HG02852 (cell line): ENCODE measurements at regions not wholly inside any gene's neighbourhood (a gene's known extent, or its start where the extent isn't known, plus 50 kb on each side); places are given as distances from the start of the nearest gene placed in this dataset.
"Not testable (repeated sequence)": the region's sequence is repeated elsewhere in the genome, so short reads cannot be mapped to it uniquely, and the experiment has no call there.

Experiments
- ATAC-seq: cut with Tn5 transposase; IDR thresholded peaks from one replicate; pipeline ENCODE4 v1.9.1; 2021; ENCODE audit warnings: mild to moderate bottlenecking, moderate library complexity; ENCODE audit not compliant: unreplicated experiment

DNA sequence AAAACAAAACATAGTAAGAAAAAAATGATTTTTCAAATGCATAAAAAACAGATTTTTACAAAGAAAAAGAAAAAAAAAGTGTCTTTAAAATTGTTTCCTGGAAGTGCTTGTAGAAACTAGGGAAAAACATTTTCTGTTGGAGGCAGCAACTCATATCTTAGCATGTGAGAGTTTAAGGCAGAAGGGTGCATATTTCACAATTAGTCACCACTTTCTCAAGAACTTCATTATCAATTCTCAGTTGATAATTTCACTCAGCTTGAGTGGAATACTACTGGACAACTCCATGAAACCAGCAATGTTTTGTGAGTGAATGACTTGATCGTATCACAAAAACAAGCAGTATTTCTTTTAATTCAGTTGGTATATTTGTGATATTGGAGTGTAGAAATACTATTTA lies 508.3 kb upstream of the DAB2 start:
- no peak for ATAC-seq

DNA sequence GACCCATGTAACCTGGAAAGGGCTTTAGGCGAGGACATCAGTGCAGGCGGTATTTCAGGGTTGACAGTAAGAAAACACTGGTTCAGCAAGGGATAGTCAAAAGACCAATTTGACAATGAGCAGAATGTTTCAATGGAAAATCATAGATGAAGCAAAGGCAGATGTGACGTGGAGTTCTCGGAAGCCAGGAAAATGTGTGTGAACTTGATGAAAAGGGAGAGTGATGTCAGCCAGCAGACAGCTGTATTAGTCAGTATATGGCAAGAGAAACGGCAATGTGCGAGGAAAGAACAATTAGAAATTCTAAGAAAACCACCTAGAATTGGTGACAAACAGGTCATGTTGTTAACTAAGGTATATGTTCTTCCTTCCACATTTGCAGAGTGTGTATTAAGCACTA lies 503.9 kb upstream of the DAB2 start:
- no peak for ATAC-seq

DNA sequence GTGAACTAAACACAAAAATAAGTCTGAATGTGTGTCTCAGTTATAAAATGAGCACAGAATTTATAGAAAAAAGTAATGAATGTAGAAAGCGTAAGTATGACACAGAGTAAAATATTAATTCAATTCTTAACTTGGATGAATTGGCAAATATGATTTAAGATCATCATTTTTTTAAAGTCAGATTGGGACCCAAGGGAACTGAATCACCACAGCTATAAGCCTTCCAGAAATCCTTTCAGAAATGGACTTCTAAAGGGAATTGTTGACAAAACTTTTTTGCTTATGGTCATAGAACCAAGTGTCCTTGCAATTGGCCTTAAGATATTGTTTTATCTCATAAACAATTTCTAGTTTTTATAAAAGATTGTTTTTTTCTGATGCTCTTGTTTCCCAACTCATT lies 495.1 kb upstream of the DAB2 start:
- no peak for ATAC-seq

DNA sequence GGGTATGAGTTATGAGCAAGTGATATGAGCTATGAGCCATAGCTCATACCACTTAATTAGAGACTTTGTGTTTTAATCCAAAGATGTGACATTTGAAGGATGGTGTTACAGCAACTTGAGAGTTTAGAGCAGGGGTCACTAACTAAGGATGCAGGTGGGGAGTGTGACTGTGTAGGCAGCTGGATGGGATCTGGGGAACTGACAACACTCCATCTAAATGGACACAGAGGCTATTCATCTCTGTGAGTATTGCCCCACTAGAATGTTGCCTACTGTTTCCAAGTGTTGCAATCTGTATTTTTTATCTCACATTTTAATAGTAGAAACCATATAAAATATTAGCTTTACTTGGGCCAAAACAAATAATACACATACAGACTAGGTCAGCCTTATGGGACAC lies 488.1 kb upstream of the DAB2 start:
- ATAC-seq: no peak

DNA sequence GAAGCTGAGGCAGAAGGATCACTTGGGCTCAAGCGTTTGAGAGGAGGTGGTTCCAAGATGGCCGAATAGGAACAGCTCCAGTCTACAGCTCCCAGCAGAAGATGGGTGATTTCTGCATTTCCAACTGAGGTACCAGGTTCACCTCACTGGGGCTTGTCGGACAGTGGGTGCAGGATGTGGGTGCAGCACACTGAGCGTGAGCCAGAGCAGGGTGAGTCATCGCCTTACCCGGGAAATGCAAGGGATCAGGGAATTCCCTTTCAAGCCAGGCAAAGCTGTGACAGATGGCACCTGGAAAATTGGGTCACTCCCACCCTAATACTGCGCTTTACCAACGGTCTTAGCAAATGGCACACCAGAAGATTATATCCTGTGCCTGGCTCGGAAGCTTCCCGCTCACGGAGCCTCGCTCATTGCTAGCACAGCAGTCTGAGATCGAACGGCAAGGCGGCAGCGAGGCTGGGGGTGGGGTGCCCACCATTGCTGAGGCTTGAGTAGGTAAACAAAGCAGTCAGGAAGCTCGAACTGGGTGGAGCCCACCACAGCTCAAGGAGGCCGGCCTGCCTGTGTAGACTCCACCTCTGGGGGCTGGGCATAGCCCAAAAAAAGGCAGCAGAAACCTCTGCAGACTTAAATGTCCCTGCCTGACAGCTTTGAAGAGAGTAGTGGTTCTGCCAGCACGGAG lies 482.6 kb upstream of the DAB2 start:
- ATAC-seq: not testable (repeated sequence)

DNA sequence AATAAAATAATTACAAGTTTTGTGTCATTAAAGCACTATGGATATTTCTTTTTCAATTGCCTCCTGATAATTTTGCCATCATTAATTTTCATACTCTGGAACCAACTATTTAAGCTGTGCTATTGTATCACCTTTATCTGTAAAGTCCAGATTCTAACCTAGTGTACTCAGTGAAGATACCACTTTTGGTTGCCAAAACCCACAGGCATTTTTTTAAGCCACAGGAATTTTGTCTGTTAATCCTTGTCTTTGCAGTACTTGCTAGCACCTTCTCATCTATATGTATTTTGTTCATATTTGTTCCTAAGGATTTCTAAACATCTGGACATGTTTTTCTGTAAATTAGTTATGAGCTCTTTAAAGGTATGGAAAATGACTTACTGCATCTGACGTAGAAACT lies 481.4 kb upstream of the DAB2 start:
- no peak for ATAC-seq

DNA sequence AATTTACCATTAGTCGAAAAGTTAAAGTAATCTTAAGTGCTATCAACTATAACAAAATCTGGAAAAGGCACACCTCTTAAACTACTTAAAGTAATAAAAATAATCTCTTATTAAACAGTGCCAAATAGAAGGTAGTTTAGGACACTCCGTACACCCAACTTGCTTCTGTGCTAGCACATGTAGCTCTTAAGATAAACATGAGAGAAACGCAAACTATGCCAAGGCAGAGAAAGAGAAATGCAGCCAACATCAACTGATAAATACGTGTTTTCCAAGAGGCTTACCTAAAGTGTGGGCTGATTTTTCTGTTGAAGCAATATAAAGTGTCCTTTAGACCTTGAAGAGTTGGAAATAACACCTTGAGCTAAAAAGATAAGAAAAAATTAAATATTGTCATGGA lies 480.6 kb upstream of the DAB2 start:
- ATAC-seq: no peak

DNA sequence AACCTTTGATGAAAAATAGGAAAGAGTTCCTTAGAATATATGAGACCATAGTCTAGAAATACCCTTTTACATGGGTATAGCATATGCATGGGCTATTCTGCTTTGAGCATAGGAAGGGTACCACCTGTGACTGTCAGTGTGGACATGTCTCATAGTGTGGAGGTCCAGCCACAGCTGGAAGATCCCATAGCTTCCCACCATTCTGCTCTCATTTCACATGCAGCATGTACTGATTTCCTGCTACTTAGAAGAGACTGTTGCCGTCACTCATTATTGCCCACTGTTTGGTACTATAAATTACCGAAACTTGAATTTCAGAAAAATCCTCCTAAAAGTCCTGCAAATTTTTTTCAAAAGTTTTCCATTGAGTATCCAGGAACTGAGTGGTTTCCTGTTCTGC lies 477.8 kb upstream of the DAB2 start:
- no peak for ATAC-seq

DNA sequence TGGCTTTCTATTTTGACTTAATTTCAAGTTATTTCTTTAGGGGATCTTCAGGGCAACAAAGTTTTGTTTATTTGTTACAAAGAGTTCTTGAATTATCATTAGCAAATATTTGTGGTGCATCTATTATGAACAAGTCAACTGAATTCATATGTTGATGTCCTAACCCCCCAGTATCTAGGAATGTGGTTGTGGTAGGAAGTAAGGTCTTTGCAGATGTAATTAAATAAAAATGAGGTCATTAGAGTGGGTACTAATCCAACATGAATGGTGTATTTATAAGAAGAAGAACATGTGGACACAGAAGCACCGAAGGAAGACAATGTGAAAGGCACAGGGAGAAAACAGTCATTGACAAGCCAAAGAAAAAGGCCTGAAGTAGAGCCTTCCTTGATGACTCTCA lies 474.0 kb upstream of the DAB2 start:
- ATAC-seq: no peak

DNA sequence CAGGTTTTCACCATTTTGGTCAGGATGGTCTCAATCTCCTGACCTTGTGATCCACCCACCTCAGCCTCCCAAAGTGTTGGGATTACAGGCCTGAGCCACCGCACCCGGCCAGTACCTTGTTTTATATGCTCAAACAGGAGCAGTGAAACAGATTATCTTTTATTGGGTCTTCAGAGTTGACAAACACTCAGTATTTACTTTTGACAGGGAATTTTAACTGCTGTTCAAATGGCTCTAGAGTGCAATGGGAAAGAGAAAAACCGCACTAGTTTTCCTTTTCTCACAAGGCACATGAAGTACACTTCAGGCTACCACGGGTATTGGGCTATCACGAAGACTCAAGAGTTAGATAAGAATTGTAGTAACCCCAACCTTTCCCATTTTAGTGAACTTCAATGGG lies 471.9 kb upstream of the DAB2 start:
- ATAC-seq: no peak

DNA sequence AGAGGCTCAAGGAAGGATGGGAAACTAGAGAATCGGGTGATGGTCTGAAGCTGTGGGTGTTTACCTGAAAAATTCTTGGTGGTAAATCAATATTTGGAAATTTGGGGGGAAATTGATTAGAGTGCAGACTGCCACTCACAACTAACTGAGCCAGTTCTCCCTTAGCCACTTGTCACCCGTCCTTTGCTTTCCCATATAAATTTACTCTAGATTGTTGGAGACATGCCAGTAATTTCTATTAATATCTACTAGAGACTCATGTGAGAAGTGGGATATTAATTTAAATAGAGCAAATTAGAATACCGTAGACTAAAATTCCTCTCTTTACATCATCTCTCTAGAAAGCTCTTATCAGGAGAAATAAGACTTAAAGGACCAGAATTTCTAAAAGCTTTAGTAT lies 471.3 kb upstream of the DAB2 start:
- ATAC-seq: no peak

DNA sequence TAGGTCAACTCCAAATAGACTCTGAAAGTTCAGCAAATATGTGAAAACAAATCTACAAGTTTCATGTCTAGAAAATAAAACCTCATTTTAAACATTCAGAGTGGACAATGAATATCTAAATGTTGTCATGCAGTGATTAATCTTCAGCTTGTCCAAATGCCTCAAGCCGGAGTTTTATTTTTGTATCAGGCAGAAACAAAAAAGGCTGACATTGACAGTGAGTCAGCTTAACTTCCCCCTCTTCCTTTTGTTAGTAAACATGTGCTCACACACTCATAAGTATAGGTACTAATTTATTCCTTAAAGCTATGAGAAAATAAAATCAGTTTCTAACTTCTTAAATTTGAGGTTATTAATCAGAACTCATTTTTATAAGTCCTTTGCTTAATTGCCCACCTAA lies 467.9 kb upstream of the DAB2 start:
- no peak for ATAC-seq

DNA sequence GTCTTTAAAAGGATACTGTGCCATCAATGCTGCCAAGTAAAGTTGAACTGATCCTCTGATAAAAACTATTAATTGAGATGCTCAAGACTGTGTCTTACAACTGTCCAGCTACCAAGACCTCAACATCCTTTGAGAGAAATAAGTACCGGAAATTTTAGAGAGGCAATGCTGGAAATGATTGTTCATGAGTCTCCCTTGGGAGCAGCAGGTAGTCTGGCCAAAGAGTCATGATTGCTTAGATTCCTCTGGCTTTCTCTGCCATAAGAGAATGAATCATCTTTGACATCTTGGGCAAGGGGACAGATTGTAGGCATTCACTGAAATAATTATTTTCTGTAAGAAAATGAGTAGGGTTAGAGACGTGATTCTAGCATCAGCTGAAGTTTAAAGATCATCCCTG lies 466.6 kb upstream of the DAB2 start:
- no peak for ATAC-seq

DNA sequence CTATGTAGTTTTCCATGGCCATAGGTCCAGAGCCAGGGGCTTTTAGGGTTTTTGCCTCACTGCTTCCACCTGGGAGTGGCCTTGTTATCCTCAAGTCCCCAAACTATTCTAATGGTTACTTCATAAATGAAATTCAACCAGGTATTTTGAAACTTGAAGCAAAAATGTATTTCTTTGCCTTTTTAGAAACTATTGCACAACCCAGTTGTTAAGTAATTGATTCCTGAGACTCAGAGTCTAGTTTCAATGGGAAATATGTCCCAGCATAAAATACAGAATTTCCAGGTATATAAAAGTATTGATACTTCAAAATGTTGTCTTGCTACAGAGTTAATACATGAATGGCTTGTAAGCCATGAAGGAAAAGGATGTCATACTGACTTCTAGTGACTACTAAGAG lies 456.2 kb upstream of the DAB2 start:
- no peak for ATAC-seq

DNA sequence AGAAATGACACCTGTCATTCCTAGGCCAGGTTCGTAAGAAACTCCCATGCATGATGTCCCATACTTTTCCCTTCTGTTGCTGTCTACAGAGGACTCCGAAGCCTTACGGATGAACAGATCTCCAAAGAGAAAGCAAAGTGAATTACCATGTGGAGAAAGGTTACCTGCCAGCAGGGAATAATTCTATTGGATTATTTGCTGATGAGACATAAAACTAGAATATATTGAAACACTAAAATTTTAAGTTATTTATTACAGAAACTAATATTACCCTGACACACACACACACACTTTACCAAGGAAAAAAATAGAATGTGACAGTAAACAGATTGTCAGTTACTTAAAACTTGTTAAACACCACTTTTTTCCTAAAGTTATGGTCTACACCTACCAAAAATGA lies 452.7 kb upstream of the DAB2 start:
- ATAC-seq: no peak

DNA sequence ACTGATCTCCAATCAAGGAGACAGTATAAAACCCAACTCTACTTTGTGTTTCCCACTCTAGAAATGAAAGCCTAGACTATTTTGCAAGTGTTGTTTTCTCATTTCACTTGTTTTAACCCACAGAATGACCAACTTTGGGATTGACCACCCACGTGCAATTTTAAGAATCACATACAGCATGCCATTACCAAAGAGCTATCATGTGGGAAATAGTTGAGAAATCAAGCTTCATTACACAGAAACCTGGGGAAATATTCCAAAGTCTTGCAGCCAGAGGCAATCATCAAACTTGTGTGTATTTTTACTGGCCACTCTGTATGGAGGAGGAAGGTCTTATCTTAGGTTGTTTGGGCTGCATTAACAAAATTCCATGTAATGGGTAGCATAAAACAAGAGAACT lies 451.4 kb upstream of the DAB2 start:
- ATAC-seq: no peak

DNA sequence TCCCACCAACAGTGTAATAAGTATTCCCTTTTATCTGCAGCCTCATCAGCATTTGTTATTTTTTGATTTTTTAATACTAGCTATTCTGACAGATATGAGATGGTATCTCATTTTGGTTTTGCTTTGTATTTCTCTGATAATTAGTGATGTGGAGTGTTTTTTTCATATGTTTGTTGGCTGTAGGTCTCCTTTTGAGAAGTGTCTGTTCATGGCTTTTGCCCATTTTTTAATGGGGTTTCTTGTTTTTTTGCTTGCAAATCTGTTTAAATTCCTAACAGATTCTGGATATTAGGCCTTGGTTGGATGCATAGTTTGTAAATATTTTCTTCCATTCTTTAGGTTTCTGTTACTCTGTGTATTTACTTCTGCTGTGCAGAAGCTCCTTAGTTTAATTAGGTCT lies 445.4 kb upstream of the DAB2 start:
- ATAC-seq: no peak

DNA sequence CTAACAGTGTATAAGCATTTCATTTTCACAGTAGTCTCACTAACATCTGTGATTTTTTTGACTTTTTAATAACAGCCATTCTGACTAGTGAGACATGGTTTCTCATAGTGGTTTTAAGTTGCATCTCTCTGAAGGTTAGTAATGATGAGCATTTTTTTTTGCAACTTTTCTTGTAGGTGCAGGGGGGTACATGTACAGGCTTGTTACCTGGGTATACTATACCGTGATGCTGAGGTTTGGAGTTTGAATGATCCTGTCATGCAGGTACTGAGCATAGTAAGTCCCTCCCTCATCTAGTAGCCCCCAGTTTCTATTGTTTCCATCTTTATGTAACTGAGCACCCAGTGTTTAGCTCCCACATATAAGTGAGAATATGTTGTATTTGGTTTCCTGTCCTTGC lies 444.6 kb upstream of the DAB2 start:
- ATAC-seq: no peak

DNA sequence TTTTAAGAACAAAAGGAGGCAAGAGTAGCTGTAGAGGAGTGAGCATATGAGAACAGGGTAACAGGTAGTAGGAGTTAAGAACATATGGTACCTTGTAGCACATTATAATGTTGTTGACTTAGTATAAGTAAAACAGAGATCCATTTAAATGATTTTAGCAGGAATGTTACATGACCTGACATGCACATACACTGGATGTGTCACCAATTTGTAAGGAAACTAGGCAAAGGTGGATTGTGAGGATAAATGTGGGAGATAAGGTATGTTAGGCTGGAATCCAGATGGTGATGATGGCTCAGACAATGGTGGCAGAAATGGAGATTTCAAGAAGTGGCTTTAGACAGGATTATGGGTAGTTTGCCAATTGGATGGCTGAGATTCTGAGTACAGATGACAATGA lies 443.1 kb upstream of the DAB2 start:
- ATAC-seq: no peak

DNA sequence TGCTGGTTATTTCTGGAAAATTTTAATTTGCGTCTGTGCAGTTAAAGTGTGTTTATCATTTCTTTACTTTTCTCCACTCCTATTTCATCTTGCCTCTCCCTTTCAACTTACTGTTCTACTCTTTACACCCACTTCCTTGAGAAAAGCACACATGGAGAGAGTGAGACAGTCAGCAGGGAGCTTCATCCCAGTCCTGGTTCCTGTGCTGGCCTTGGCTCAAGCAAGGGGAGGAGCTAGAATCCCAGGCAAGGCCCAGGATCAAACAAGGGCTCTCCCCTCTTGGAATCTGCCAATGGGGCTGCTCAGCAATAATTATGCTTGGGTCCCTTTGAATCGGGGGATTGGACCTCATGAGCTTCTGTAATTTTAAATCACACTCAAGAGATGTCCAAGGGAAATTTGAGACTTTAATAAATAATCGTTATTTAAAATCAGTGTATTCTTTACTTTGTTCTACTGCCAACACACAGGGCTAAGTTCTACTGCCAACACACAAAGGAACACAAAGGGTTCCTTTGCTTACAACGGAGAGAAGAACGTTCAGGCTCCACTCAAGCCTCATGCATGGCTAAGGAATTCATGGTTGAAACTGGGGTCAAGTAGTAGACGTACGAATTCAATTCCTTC lies 439.3 kb upstream of the DAB2 start:
- ATAC-seq: no peak

DNA sequence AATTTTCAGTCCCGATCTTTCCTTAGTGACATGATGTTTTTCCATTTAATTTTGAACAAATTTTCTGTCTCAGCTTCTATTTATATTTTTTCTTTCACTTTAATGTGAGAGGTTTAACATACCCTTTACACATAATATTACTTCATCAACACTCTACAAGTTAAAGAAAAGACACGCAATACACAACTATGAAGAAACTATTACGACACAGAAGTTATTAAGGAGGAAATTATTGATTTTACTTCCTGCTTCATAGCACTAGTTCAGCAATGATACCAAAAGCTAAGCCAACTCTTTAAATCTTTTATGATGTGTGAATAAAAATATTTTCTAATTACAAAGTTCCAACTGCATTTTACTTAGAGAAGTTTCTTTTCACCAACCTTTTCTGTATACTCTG lies 432.3 kb upstream of the DAB2 start:
- ATAC-seq: no peak

DNA sequence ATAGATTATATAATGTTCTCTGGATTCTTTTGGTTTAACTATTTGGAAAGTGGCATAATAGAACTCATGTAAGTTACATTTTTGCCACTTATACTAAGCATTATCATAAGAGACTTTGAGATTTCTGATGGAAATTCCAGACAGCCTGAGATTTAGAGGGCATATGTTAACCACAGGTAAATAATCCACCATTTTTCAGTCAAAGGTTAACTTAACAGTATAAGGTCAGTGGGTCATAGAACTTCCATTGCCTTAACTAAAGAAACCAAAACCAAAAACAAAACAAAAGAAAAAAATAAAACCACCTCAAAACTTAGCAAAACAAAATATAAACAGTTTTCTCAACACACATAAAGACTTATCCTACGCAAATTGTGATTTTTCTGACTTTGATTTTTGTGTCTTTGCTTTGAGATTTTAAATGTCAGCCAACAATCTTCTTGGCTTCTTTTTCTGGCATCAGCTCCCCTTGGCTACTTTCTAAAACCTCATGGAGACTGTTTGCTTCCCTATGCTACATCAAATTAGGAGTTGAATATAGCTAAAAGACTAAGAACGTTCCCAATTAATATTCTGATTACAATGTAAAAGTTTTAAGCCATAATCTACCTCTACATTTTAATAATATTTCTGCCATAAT lies 430.1 kb upstream of the DAB2 start:
- no peak for ATAC-seq

DNA sequence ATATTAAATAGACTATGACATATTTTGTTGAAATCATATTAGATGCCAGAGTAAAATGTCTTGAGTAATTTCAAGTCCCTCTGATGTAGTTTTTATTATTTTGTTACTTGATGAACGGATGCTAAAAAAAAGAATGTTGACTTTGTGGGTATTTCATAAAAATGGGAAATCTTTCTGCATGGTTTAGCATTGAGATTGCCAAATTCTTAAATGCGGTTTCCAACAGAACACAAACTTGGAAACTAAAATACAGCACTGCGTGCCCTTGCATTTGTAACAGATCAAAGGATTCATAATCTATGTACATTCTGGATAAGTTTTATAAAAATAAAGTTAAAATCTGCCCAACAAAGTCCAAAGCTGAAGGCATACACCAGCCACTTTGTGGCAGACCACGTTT lies 425.5 kb upstream of the DAB2 start:
- ATAC-seq: no peak
